Panc1 (cell line): ENCODE measurements at regions not wholly inside any gene's neighbourhood (a gene's known extent, or its start where the extent isn't known, plus 50 kb on each side); places are given as distances from the start of the nearest gene placed in this dataset.

ENCODE experiments used
- ATAC-seq: fragments of 200-7000 bp; cut with Tn5 transposase; 2 replicates; pipeline ENCODE4 v1.9.1; 2020; ENCODE audit warnings: mild to moderate bottlenecking, moderate library complexity
- BruUV-seq: library from RNA; stranded (reverse); fragments of 400-500 nt; replicated peaks from 2 replicates; lab custom pipeline; 2021; lab: Mats Ljungman, UMichigan
- CTCF ChIA-PET: fragments of 300-600 bp; sonication (Branson Sonifier 250); formaldehyde crosslinking; loops from one replicate; lab custom pipeline; 2022; ENCODE audit warnings: antibody characterized with exemption; lab: Charles Lee
- POLR2A ChIA-PET: fragments of 300-600 bp; sonication (Branson Sonifier 250); formaldehyde crosslinking; loops from one replicate; lab custom pipeline; 2022; ENCODE audit warnings: antibody characterized with exemption; lab: Charles Lee
- DNase-seq: peaks from one replicate; pipeline ENCODE4 v3.0.0-alpha.2; 2010; ENCODE audit warnings: low read depth, low spot score
- H3K27ac ChIP-seq: 2 replicates; pipeline ENCODE4 v1.5.1; 2011; ENCODE audit warnings: mild to moderate bottlenecking, low read length, inconsistent platforms
- H3K27me3 ChIP-seq: fragments of 200-500 bp; sonication (Bioruptor generic); 2 replicates; pipeline ENCODE4 v1.6.0; 2014; ENCODE audit warnings: low read length, inconsistent platforms; ENCODE audit not compliant: control insufficient read depth, insufficient read depth
- H3K36me3 ChIP-seq: fragments of 200-500 bp; sonication (Bioruptor generic); 2 replicates; pipeline ENCODE4 v1.5.1; 2014; ENCODE audit warnings: inconsistent platforms, mild to moderate bottlenecking, low read length, moderate library complexity; ENCODE audit not compliant: control insufficient read depth, insufficient read depth
- H3K4me1 ChIP-seq: 2 replicates; pipeline ENCODE4 v1.5.1; 2011; ENCODE audit warnings: inconsistent platforms, mild to moderate bottlenecking, low read length, moderate library complexity; ENCODE audit not compliant: control insufficient read depth, insufficient read depth
- H3K4me3 ChIP-seq, 2 experiments: 2 replicates each; pipeline ENCODE4 v1.5.1; 2011 to 2012; ENCODE audit warnings: low read depth in 2 of 2, low read length in 2 of 2, mild to moderate bottlenecking in 2 of 2, inconsistent platforms in 1 of 2, moderate library complexity in 1 of 2
- H3K9me3 ChIP-seq: fragments of 200-500 bp; sonication (Bioruptor generic); 2 replicates; pipeline ENCODE4 v1.5.1; 2014; ENCODE audit warnings: low read depth, mild to moderate bottlenecking, inconsistent platforms, low read length, moderate library complexity; ENCODE audit not compliant: control insufficient read depth, insufficient read depth
- POLR2AphosphoS5 ChIP-seq: IDR thresholded peaks from 2 replicates; pipeline ENCODE4 v1.6.1; 2012; ENCODE audit warnings: mild to moderate bottlenecking, low read depth, low read length, moderate library complexity
- SIN3A ChIP-seq: IDR thresholded peaks from 2 replicates; pipeline ENCODE4 v1.6.1; 2012; ENCODE audit warnings: low read depth, mild to moderate bottlenecking, low read length, moderate library complexity, borderline replicate concordance; ENCODE audit not compliant: insufficient read depth
- TCF7L2 ChIP-seq: IDR thresholded peaks from 2 replicates; pipeline ENCODE4 v1.6.1; 2011; ENCODE audit warnings: mild to moderate bottlenecking, low read depth, low read length, inconsistent platforms
- in situ Hi-C: cut with HindIII; loops from 2 replicates; pipeline ENCODE4 v1.10.0; 2016; ENCODE audit warnings: low sequenced_read_pairs, low pct_unique_long_range_greater_than_20kb
- intact Hi-C: fragments of 100-400 bp; cut with micrococcal nuclease; formaldehyde crosslinking; loops from one replicate; pipeline ENCODE4 v1.10.0; 2022; ENCODE audit not compliant: unreplicated experiment
- TF ChIP-seq, protein P1 (sequence below): fragments of 450-650 bp; IDR thresholded peaks from 2 replicates; pipeline ENCODE4 v1.5.1; 2017; ENCODE audit warnings: mild to moderate bottlenecking
- TF ChIP-seq, protein P2 (sequence below), 2 experiments: IDR thresholded peaks; 2 replicates each; pipeline ENCODE4 v1.6.1; 2011 to 2012; ENCODE audit warnings: low read depth in 2 of 2, control low read depth in 1 of 2, low read length in 1 of 2, mild to moderate bottlenecking in 1 of 2, moderate library complexity in 1 of 2; ENCODE audit not compliant: insufficient read depth in 1 of 2

DNA sequence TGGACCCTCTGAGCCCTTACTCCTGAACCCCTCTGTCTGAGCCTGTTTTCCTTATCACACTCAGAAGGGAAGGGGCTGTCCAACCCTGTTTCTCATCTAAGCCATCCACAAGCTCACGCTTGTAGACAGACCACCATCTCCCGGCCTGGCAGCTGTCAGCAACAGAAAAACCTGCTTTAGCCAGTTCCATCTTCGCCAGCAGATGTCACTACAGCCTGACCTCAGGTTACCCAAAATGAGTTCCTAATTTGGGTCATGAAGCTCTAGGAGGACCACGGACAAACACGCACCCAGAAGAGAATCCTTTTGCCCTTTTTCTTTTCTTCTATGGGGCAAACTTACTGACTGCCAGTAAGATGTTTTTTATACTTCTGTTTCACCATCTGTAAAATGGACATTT lies 445.4 kb downstream of the BCOR start:
- CTCF ChIA-PET: no interaction called here
- no peak for ATAC-seq
- POLR2A ChIA-PET: no interaction called here
- intact Hi-C loops: no loop called here
- Histone ChIP-seq H3K4me1 (no peaks in the 10 kb centered on the region), H3K36me3 (no peaks in the 10 kb centered on the region), H3K27ac (no peak overlapping the region), H3K9me3 (no peaks in the 10 kb centered on the region), H3K27me3 (no peaks in the 10 kb centered on the region), H3K4me3 (no peak overlapping the region)
- BruUV-seq: no TSS peak
- no peak for DNase-seq
- in situ Hi-C loops: no loop called here
- TF ChIP-seq SIN3A: no peak
- TF ChIP-seq, protein P1, sequence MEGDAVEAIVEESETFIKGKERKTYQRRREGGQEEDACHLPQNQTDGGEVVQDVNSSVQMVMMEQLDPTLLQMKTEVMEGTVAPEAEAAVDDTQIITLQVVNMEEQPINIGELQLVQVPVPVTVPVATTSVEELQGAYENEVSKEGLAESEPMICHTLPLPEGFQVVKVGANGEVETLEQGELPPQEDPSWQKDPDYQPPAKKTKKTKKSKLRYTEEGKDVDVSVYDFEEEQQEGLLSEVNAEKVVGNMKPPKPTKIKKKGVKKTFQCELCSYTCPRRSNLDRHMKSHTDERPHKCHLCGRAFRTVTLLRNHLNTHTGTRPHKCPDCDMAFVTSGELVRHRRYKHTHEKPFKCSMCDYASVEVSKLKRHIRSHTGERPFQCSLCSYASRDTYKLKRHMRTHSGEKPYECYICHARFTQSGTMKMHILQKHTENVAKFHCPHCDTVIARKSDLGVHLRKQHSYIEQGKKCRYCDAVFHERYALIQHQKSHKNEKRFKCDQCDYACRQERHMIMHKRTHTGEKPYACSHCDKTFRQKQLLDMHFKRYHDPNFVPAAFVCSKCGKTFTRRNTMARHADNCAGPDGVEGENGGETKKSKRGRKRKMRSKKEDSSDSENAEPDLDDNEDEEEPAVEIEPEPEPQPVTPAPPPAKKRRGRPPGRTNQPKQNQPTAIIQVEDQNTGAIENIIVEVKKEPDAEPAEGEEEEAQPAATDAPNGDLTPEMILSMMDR: peak; percentile 50

DNA sequence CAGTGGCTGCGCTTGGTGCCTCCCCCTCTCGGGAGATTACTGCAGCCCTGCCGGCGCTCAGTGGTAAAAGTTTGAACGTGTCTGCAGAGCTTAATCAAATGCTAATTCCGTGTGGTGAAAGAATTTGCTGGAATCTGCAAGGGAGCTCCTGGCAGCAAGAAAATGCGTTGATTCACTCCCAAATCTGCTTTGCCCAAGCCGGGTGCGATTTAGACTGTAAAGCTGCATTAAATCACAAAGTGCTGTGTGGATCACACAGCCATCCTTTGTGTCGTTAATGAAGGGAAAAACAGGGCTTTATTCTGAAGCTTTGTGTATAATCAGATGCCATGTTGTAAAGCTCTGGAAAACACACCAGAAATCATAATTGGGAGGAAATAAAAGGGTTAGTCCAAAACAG lies 444.1 kb downstream of the BCOR start:
- no peak for DNase-seq
- intact Hi-C loops (no loop called here), in situ Hi-C loops (no loop called here)
- H3K4me3 ChIP-seq: no peak overlapping the region
- no peaks in the 10 kb centered on the region for H3K27me3 ChIP-seq
- CTCF ChIA-PET: no interaction called here
- no peaks in the 10 kb centered on the region for H3K4me1 ChIP-seq
- ATAC-seq: no peak
- H3K9me3 ChIP-seq: no peaks in the 10 kb centered on the region
- POLR2A ChIA-PET: no interaction called here
- no TSS peak for BruUV-seq
- no peak for TF ChIP-seq SIN3A
- no peak for TF ChIP-seq POLR2AphosphoS5
- TF ChIP-seq, protein P1: no peak
- TF ChIP-seq TCF7L2: no peak
- TF ChIP-seq, protein P2, sequence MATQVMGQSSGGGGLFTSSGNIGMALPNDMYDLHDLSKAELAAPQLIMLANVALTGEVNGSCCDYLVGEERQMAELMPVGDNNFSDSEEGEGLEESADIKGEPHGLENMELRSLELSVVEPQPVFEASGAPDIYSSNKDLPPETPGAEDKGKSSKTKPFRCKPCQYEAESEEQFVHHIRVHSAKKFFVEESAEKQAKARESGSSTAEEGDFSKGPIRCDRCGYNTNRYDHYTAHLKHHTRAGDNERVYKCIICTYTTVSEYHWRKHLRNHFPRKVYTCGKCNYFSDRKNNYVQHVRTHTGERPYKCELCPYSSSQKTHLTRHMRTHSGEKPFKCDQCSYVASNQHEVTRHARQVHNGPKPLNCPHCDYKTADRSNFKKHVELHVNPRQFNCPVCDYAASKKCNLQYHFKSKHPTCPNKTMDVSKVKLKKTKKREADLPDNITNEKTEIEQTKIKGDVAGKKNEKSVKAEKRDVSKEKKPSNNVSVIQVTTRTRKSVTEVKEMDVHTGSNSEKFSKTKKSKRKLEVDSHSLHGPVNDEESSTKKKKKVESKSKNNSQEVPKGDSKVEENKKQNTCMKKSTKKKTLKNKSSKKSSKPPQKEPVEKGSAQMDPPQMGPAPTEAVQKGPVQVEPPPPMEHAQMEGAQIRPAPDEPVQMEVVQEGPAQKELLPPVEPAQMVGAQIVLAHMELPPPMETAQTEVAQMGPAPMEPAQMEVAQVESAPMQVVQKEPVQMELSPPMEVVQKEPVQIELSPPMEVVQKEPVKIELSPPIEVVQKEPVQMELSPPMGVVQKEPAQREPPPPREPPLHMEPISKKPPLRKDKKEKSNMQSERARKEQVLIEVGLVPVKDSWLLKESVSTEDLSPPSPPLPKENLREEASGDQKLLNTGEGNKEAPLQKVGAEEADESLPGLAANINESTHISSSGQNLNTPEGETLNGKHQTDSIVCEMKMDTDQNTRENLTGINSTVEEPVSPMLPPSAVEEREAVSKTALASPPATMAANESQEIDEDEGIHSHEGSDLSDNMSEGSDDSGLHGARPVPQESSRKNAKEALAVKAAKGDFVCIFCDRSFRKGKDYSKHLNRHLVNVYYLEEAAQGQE (IDR thresholded peaks at IDR 0.05; ENCODE audit: insufficient read depth in 1 of 2, low read depth in 2 of 2, low read length in 1 of 2): no peak
- no peaks in the 10 kb centered on the region for H3K36me3 ChIP-seq
- H3K27ac ChIP-seq: no peak overlapping the region
